Activated naive CD4-positive, alpha-beta T cell treated with anti-CD3 and anti-CD28 coated beads, Interleukin-2, amount 50 U/mL, for 24 hours (primary cell): ENCODE measurements at regions not wholly inside any gene's neighbourhood (a gene's known extent, or its start where the extent isn't known, plus 50 kb on each side); places are given as distances from the start of the nearest gene placed in this dataset.

Source experiments
- H3K27ac Mint-ChIP-seq: one replicate; pipeline ENCODE4 v1.8.0; 2021; ENCODE audit warnings: mild to moderate bottlenecking, mixed read lengths
- H3K27me3 Mint-ChIP-seq: one replicate; pipeline ENCODE4 v1.8.0; 2021; ENCODE audit warnings: mixed read lengths
- H3K36me3 Mint-ChIP-seq: one replicate; pipeline ENCODE4 v1.8.0; 2021; ENCODE audit warnings: mixed read lengths
- H3K4me1 Mint-ChIP-seq: one replicate; pipeline ENCODE4 v1.8.0; 2021; ENCODE audit warnings: mixed read lengths
- H3K4me3 Mint-ChIP-seq: one replicate; pipeline ENCODE4 v1.8.0; 2021; ENCODE audit warnings: mild to moderate bottlenecking, mixed read lengths
- H3K9me3 Mint-ChIP-seq: one replicate; pipeline ENCODE4 v1.8.0; 2021; ENCODE audit warnings: mixed read lengths

DNA sequence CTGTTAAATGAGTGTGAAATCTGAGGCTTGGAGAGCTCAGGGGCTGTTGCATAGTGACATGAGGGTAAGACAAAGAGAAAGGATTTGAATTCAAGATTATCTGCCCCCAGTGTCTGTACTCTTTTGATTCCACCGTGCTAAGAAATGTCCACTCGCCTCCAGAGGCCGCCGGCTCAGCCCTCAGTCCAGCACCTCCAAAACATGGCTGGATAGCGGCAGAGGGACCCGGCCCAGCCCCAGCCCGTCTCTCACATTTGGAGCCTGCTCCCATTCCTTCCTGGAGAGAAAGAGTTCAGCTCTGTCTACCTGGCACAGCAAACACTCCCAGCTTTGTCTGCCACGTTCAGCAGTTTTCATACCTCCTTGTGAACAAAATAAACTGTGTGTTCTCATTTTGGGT is 84.8 kb upstream of the IQSEC1 start:
- Mint-ChIP-seq H3K27ac (no peak overlapping the region), H3K9me3 (peaks cover 5% of the 10 kb centered on the region), H3K27me3 (no peaks in the 10 kb centered on the region), H3K4me3 (no peak overlapping the region), H3K4me1 (no peaks in the 10 kb centered on the region), H3K36me3 (peaks cover 5% of the 10 kb centered on the region)

DNA sequence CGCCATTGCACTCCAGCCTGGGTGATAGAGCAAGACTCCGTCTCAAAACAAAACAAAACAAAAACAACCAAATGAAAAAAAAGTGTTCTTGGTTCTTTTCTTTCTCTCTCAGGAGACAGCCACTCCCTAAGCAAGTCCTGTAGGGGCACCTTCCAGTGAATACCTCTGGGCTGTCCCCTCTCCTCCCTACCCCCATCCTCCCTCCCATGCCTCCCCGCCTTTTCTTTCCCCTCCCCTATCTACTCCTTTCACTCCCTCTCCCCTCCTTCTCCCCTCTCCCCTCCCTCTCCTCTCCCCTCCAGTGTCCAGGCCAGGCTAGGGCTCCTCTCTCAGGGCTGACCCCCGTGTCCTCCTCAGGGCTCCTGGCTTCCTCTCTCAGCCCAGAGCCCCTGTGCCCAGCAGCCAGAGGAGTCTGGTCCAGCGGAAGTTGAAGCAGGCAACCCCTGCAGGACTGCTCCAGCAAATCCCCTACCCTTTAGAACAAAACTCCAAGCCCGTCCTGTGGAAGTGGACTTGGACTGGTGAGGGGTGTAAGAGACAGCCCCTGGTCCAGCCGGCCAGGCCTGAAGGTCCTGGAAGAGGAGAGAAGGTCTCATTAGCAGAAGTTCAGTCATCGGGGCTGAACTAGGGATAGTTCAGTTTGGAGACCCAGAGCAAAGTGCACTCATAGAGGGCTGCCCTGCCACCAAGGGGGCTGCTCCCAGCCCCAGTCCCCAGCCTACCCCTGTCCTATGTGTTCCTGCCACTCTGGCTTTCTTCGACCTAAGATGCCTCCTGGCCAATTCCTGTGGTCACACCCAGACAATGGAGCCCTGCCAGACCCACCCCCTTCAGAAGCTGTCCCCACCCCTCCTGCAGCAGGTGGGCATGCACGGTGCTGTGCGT is 79.8 kb upstream of the IQSEC1 start:
- H3K4me3 Mint-ChIP-seq = no peak overlapping the region
- peaks cover 5% of the 10 kb centered on the region for H3K36me3 Mint-ChIP-seq
- no peaks in the 10 kb centered on the region for H3K27me3 Mint-ChIP-seq
- no peak overlapping the region for H3K27ac Mint-ChIP-seq
- peaks cover 5% of the 10 kb centered on the region for H3K9me3 Mint-ChIP-seq
- peaks cover 13% of the 10 kb centered on the region for H3K4me1 Mint-ChIP-seq

DNA sequence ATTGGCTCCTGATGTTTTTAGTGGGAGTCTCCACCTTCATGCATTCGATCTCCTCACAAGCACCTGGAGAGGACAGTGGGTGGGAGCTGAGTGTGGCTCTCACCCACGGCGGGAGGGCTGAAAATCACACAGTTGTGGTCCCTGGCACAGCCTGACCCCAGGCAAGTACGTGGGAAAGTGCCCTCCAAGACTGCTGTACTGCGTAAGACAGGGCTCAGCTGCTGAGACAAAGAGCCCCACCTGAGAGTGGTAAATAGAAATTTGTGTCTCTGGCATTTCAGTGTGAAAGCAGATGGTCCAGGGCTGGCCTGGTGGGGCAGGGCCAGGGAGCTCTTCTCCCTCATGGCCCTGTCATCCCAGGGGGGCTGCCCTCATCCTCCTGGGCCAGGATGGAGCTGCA is 77.4 kb upstream of the IQSEC1 start:
- H3K4me3 Mint-ChIP-seq = no peak overlapping the region
- H3K4me1 Mint-ChIP-seq = peaks cover 13% of the 10 kb centered on the region
- H3K9me3 Mint-ChIP-seq = peaks cover 5% of the 10 kb centered on the region
- H3K27me3 Mint-ChIP-seq = no peaks in the 10 kb centered on the region
- no peak overlapping the region for H3K27ac Mint-ChIP-seq
- peaks cover 5% of the 10 kb centered on the region for H3K36me3 Mint-ChIP-seq

DNA sequence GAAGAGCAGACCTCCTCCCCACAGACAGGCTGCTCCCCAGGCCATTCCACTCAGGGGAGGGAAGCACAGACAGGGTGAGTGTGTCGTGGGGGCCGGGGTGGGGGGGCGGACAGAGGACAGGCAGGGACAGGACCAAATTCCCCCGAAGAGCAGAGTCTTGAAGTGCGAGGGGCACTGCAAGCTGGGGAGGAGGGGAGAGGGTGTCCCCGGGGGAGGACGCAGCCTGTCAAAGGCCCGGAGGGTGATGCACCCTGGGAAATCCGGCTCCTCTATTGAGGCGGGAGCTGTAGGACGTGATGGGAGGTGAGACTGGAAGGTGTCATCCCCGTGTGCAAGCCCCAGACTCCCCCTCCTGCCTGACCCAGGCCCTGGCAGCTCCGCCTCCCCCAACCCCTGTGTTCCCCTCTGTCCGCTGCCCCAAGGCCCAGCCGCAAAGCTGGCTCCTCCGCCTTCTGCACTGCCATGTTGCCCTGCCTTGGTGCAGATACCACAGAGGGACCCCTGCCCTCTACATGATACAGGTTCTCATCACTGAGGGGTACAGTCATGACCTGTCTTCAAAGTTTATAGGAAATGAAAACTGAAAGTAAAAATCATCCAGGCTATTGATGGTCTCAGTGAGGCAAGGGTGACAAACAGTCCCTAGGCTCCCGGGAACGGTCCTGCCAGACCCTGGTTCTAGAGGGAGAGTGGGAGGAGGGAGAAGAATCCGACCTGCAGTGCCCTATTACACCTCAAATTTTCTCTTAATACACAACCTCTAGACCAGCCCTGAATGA is 76.3 kb upstream of the IQSEC1 start:
- Mint-ChIP-seq H3K27me3 (no peaks in the 10 kb centered on the region), H3K36me3 (no peaks in the 10 kb centered on the region), H3K4me3 (peak overlapping the region; percentile 68), H3K27ac (peak overlapping the region; percentile 47), H3K4me1 (peaks cover 13% of the 10 kb centered on the region), H3K9me3 (peaks cover under 1% of the 10 kb centered on the region)

DNA sequence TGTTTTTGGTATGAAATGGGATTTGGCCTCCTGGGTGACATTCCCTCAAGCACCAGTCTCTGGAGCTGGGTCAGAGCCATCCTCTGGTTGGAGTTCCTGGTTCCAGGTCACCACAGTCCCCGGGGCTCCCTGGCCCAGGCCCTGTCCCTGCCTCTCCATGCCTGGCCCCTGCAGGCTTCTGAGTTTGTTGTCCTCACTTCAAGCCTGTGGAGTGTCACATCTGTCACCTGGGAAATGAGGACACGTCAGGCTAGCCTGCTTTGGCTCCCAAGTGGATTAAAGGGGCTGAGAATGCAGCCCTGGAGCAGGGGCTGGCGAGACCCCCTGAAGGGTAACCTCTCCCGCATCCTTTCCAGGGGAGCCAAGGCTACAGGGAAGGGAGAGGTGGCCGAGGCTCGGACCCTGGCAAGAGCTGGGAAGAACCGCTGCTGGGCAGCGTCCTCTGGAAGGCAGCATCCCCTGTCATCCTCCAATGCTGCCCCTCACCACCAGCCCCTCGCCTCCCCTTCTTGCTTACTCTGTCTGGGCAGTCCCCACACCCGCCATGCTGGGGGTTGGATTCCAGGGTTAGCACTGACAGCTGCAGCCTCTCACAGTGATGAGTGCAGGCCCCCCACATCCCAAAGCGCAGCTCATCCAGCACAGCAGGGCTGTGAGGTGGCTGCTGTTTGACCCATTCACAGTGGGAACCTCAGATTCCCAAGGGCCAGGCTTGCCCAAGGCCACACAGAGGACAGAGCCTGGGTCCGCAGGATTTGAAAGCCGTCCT is 75.5 kb upstream of the IQSEC1 start:
- Mint-ChIP-seq H3K27me3 (no peaks in the 10 kb centered on the region), H3K36me3 (no peaks in the 10 kb centered on the region), H3K9me3 (no peaks in the 10 kb centered on the region), H3K4me3 (no peak overlapping the region), H3K4me1 (peaks cover 13% of the 10 kb centered on the region), H3K27ac (peak overlapping the region; percentile 17)

DNA sequence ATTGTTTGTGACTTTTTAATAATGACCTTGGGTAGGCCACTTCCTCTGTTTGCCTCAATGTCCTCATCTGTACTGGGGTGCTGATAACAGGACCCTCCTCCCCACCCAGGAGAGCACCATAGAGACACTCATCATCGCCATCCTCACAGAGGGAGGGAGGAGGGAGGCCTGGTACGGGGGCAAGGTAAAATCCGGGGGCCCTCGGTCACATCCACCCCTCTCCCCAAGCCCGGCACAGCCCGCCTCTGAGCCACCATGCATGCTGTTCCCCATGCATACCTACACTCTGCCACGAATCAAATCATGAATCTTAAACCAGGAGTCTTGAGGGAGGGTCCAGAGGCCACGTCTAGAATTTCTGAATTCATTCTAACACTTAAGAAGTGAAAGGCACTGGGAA is 74.9 kb upstream of the IQSEC1 start:
- Mint-ChIP-seq H3K9me3 (no peaks in the 10 kb centered on the region), H3K36me3 (no peaks in the 10 kb centered on the region), H3K27me3 (no peaks in the 10 kb centered on the region), H3K4me3 (no peak overlapping the region), H3K27ac (no peak overlapping the region), H3K4me1 (peaks cover 13% of the 10 kb centered on the region)

DNA sequence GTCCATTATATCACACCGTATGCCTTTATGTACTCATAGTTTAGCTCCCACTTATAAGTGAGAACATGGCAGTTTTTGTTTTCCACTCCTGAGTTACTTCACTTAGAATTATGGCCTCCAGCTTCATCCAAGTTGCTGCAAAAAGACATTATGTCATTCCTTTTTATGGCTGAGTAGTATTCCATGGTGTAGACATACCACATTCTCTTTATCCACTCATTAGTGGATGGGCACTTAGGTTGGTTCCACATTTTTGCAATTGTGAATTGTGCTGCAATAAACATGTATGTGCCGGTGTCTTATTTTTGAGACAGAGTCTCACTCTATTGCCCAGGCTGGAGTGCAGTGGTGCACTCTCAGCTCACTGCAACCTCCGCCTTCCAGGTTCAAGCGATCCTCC is 74.1 kb upstream of the IQSEC1 start:
- Mint-ChIP-seq H3K27ac (no peak overlapping the region), H3K4me3 (no peak overlapping the region), H3K36me3 (no peaks in the 10 kb centered on the region)

DNA sequence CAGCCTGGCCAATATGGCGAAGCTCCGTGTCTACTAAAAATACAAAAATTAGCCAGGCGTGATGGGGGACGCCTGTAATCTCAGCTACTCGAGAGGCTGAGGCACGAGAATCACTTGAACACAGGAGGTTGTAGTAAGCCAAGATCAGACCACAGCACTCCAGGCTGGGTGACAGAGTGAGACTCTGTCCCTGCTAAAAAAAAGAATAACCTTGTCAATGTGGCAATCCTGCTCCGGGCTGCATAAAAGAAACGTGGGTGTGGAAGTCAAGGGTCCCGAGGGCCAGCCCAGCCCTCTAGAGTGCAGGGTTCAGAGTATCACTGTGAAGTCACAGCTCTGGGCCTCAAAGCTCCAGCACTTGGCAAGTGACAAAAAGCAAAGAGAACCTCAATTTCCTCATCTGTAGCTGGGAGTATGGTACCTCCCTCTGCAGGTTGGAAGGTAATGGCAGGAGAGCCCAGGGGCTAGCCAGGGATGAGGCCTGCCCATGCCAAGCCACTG is 73.5 kb upstream of the IQSEC1 start:
- H3K4me1 Mint-ChIP-seq = peaks cover 13% of the 10 kb centered on the region
- H3K27ac Mint-ChIP-seq = no peak overlapping the region
- no peak overlapping the region for H3K4me3 Mint-ChIP-seq
- no peaks in the 10 kb centered on the region for H3K9me3 Mint-ChIP-seq
- no peaks in the 10 kb centered on the region for H3K36me3 Mint-ChIP-seq
- H3K27me3 Mint-ChIP-seq = no peaks in the 10 kb centered on the region

More for the DNA sequence above, 74.1 kb upstream of the IQSEC1 start:
- no peaks in the 10 kb centered on the region for H3K9me3 Mint-ChIP-seq
- H3K27me3 Mint-ChIP-seq = no peaks in the 10 kb centered on the region
- peaks cover 13% of the 10 kb centered on the region for H3K4me1 Mint-ChIP-seq

DNA sequence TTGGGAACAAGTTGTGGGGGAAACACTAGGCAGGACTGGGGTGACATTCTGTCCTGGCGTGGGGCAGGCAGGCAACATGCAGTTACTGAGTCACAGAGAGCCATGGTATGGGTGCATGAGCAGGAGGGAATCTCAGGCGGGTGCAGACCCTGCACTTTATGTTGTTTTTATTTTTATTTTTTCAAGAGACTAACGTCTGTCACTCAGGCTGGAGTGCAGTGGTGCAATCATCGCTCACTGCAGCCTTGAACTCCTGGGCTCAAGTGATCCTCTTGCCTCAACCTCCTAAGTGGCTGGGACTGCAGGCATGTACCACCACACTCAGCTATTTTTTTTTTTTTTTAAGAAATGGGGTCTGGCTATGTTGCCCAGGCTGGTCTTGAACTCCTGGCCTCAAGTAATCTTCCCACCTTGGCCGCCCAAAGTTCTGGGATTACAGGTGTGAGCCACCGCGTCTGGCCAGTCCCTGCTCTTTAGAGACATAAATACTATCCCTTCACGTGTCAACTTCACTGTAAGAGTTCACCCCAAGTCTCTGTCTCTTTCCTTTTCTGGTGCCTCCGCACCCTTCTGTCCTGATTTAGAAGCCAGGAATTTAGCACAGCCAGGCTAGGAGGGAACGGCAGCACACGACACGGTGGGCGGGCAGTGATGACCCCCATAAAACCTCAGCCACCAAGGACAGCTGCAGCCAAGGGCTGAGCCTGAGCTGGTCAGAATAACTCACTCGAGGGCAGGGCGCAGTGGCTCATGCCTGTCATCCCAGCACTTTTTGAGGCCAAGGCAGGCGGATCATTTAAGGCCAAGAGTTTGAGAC is 72.8 kb upstream of the IQSEC1 start:
- peaks cover under 1% of the 10 kb centered on the region for H3K27me3 Mint-ChIP-seq
- no peak overlapping the region for H3K4me3 Mint-ChIP-seq
- H3K36me3 Mint-ChIP-seq = no peaks in the 10 kb centered on the region
- H3K27ac Mint-ChIP-seq = no peak overlapping the region
- no peaks in the 10 kb centered on the region for H3K9me3 Mint-ChIP-seq
- peaks cover 13% of the 10 kb centered on the region for H3K4me1 Mint-ChIP-seq

DNA sequence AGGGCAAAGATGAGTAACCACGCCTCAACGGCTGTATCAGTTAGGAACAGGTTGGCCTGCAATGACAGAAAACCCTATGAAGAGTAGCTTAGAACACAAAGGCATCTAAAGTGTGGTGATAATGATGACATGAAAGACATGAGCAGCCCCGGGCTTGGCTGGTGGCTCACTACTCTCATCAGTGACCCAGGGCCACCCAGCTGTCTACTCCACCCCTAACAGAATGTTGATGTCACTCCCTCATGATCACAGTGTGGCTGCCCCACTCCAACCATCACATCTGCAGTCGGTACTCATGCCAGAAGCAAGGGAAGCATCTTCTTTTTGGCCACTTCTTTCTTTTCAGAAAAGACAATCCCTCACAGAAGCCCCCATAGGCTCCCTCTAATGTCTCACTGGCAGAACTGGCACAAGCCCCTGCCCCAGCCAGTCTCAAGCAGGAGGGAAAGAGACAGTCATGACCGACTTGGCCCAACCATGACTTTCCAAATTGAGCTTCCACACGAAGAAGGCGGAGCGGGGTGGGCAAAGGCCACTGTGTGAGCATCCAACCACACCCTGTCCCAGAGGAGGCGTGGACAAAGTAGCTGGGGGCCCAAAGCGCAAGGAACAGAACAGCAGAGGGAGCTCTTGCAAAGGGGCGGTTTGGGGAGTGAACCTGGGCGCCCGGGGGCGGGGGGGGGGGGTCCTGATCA is 72.0 kb upstream of the IQSEC1 start:
- peaks cover 2% of the 10 kb centered on the region for H3K27me3 Mint-ChIP-seq

DNA sequence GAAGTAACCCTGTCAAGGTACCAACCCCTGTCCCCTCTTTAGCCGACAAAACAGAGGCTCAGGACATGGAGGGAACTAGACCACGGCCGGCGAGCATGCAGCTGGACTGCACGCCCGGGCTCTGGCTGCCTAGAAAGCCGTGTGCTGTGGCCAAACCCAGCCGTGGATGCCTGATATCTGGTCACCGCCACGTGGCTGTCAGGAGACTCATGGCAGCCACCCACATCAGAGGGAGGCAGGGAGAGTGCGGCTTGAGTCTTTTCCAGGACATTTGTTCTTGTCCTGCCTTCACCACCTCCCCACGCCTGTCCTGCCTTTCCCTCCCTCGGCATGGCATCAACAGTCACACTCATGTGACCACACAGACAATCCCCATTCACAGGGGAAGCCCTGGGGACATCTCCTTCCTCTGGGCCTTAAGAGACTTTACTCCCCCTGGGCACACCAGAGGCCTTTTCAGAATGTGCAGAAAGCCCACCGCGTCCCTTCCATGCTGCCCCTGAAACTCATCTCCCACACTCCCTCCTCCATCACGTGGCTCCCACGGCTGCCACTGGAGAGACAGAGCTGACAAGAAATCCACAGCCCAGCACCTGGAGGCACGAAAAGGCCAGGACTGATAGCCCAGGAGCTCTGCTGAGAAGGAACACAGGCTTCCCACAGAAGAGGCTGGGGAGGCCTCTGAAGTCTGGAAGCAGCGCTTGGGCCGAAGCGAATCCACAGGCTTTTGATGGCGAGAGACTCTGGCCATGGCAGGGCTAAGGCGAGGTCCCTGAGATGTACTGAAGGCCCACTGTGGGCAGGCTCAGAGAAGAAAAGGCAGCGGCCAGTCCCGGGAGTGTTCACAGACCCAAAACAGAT is 71.2 kb upstream of the IQSEC1 start:
- H3K9me3 Mint-ChIP-seq = no peaks in the 10 kb centered on the region
- H3K27ac Mint-ChIP-seq = no peak overlapping the region
- no peak overlapping the region for H3K4me3 Mint-ChIP-seq
- H3K27me3 Mint-ChIP-seq = peaks cover 2% of the 10 kb centered on the region
- H3K4me1 Mint-ChIP-seq = no peaks in the 10 kb centered on the region
- no peaks in the 10 kb centered on the region for H3K36me3 Mint-ChIP-seq

More for the DNA sequence above, 72.0 kb upstream of the IQSEC1 start:
- Mint-ChIP-seq H3K9me3 (no peaks in the 10 kb centered on the region), H3K4me3 (no peak overlapping the region), H3K27ac (no peak overlapping the region), H3K36me3 (no peaks in the 10 kb centered on the region), H3K4me1 (peaks cover 8% of the 10 kb centered on the region)

DNA sequence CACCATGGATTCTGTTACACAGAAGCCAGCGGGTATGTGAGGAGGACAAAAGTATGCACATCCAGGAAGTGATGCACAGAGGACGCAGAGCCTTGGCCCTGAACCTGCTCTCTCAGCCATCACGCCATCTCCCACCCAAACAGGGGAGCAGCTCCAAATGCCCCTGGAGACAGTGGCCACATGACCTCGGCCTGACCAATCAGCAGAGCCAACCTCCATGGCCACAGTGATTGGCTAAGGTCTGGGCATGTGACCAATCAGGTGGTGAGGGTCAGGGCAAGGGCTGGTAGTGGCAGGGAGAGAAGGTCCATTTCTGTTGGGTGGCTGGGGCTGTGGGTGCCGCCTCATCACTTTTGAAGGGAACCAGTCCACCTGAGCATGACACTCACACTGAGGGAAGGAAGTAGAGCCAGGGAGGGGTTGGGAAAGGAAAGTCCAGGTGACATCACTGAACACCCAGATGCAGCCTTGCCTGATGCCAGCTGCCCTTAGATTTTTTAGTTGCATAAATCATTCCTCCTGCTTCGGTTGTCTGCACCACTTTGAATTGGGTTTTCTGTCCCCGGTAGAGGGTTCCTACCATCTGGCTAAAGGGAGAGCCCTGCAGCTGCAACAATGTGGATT is 70.3 kb upstream of the IQSEC1 start:
- H3K4me1 Mint-ChIP-seq = no peaks in the 10 kb centered on the region
- no peak overlapping the region for H3K4me3 Mint-ChIP-seq
- H3K27ac Mint-ChIP-seq = no peak overlapping the region
- H3K27me3 Mint-ChIP-seq = peaks cover 2% of the 10 kb centered on the region
- H3K9me3 Mint-ChIP-seq = no peaks in the 10 kb centered on the region
- no peaks in the 10 kb centered on the region for H3K36me3 Mint-ChIP-seq
